H1 (cell line): ENCODE measurements at regions not wholly inside any gene's neighbourhood (a gene's known extent, or its start where the extent isn't known, plus 50 kb on each side); places are given as distances from the start of the nearest gene placed in this dataset.

Experiments used
- CTCF ChIA-PET: fragments of 300-600 bp; sonication (Branson Sonifier 250); formaldehyde crosslinking; loops from one replicate; lab custom pipeline; 2021; ENCODE audit not compliant: partially characterized antibody; lab: Charles Lee
- POLR2A ChIA-PET: fragments of 300-600 bp; sonication (Branson Sonifier 250); formaldehyde crosslinking; loops from one replicate; lab custom pipeline; 2021; ENCODE audit warnings: inconsistent platforms; ENCODE audit not compliant: partially characterized antibody; lab: Charles Lee
- DNase-seq, 2 experiments: peaks; one replicate each; pipeline versions ENCODE4 v3.0.0 to v3.0.0-alpha.2; 2010 to 2022; ENCODE audit warnings: low spot score in 2 of 2, low read depth in 1 of 2, mixed read lengths in 1 of 2
- FAIRE-seq: peaks from 2 replicates; lab custom pipeline; 2011; peaks lifted over from hg19 to GRCh38; lab: Jason Lieb, UNC
- H2AFZ ChIP-seq: 2 replicates; pipeline ENCODE4 v1.8.1; 2012; ENCODE audit warnings: low read length, inconsistent platforms
- H2AK5ac ChIP-seq: 2 replicates; pipeline ENCODE4 v1.6.1; 2013; ENCODE audit warnings: low read depth, low read length
- H2BK120ac ChIP-seq: replicated peaks from 2 replicates; pipeline ENCODE3; 2013; ENCODE audit warnings: low read depth, low read length, inconsistent platforms
- H2BK12ac ChIP-seq: 2 replicates; pipeline ENCODE4 v1.6.1; 2013; ENCODE audit warnings: low read depth, low read length
- H2BK15ac ChIP-seq: 2 replicates; pipeline ENCODE4 v1.6.1; 2013; ENCODE audit warnings: low read length
- H2BK20ac ChIP-seq: 2 replicates; pipeline ENCODE4 v1.6.1; 2013; ENCODE audit warnings: low read length
- H2BK5ac ChIP-seq: 2 replicates; pipeline ENCODE4 v1.6.1; 2013; ENCODE audit warnings: low read depth, low read length
- H3K14ac ChIP-seq: 2 replicates; pipeline ENCODE4 v1.6.1; 2013; ENCODE audit warnings: inconsistent platforms; ENCODE audit not compliant: insufficient read length
- H3K18ac ChIP-seq: 2 replicates; pipeline ENCODE4 v1.6.1; 2013; ENCODE audit warnings: low read length; ENCODE audit errors: extremely low read depth
- H3K23ac ChIP-seq: 2 replicates; pipeline ENCODE4 v1.6.1; 2013; ENCODE audit warnings: inconsistent platforms; ENCODE audit not compliant: insufficient read length
- H3K23me2 ChIP-seq: 2 replicates; pipeline ENCODE4 v1.6.1; 2013; ENCODE audit warnings: low read depth, low read length
- H3K27ac ChIP-seq: 2 replicates; pipeline ENCODE4 v1.6.1; 2011; ENCODE audit warnings: low read depth, low read length, inconsistent platforms
- H3K27me3 ChIP-seq, 4 experiments: replicated peaks in 1 of 4; 1 replicate in 1 of 4; 2 replicates in 3 of 4; pipeline versions ENCODE4 v1.6.1 to v1.8.1; 2011 to 2013; ENCODE audit warnings: low read length in 3 of 4, mild to moderate bottlenecking in 3 of 4, inconsistent platforms in 2 of 4, mixed read lengths in 2 of 4, moderate library complexity in 1 of 4; ENCODE audit not compliant: control insufficient read depth in 3 of 4, insufficient read depth in 3 of 4; ENCODE audit errors: extremely low read depth in 1 of 4
- H3K36me3 ChIP-seq, 4 experiments: 2 replicates each; pipeline versions ENCODE4 v1.6.1 to v1.8.1; 2011 to 2013; ENCODE audit warnings: mild to moderate bottlenecking in 4 of 4, low read length in 3 of 4, moderate library complexity in 2 of 4, control low read depth in 1 of 4, inconsistent platforms in 1 of 4; ENCODE audit not compliant: insufficient read depth in 4 of 4, control insufficient read depth in 2 of 4
- H3K4ac ChIP-seq: replicated peaks from 2 replicates; pipeline ENCODE3; 2013; ENCODE audit warnings: low read length, low read depth, mixed read lengths, inconsistent platforms; ENCODE audit not compliant: insufficient read length
- H3K4me1 ChIP-seq, 4 experiments: replicated peaks in 1 of 4; 1 replicate in 1 of 4; 2 replicates in 3 of 4; pipeline versions ENCODE4 v1.6.1 to v1.8.1; 2011 to 2013; ENCODE audit warnings: low read length in 3 of 4, inconsistent platforms in 2 of 4, mixed read lengths in 1 of 4; ENCODE audit not compliant: insufficient read depth in 4 of 4, control insufficient read depth in 3 of 4
- H3K4me2 ChIP-seq, 2 experiments: 2 replicates each; pipeline versions ENCODE4 v1.6.1 to v1.8.1; 2011 to 2013; ENCODE audit warnings: low read depth in 2 of 2, low read length in 2 of 2, control low read depth in 1 of 2, inconsistent platforms in 1 of 2, mild to moderate bottlenecking in 1 of 2; ENCODE audit not compliant: insufficient read depth in 1 of 2
- H3K4me3 ChIP-seq, 4 experiments: fragments of 200-600, 300-600 bp in 1 of 4; sonication (generic), shearing (Covaris generic), sonication (Bioruptor Twin) in 1 of 4; 2 replicates each; pipeline versions ENCODE4 v1.5.1 to v1.8.1; 2011 to 2016; ENCODE audit warnings: low read length in 4 of 4, low read depth in 3 of 4, control low read depth in 2 of 4, inconsistent platforms in 2 of 4, mild to moderate bottlenecking in 2 of 4, mixed read lengths in 1 of 4, moderate library complexity in 1 of 4; ENCODE audit not compliant: insufficient read depth in 2 of 4; ENCODE audit errors: extremely low read depth in 1 of 4
- H3K56ac ChIP-seq: replicated peaks from 2 replicates; pipeline ENCODE3; 2013; ENCODE audit warnings: low read depth, mild to moderate bottlenecking, mixed read lengths, low read length, inconsistent platforms; ENCODE audit not compliant: insufficient read length
- H3K79me1 ChIP-seq: 2 replicates; pipeline ENCODE4 v1.6.1; 2013; ENCODE audit warnings: low read depth, low read length, control low read depth
- H3K79me2 ChIP-seq, 2 experiments: 2 replicates each; pipeline versions ENCODE4 v1.6.1 to v1.8.1; 2012 to 2013; ENCODE audit warnings: low read length in 2 of 2, mild to moderate bottlenecking in 2 of 2, inconsistent platforms in 1 of 2; ENCODE audit not compliant: insufficient read depth in 2 of 2, control insufficient read depth in 1 of 2
- H3K9ac ChIP-seq, 4 experiments: replicated peaks in 1 of 4; 1 replicate in 1 of 4; 2 replicates in 3 of 4; pipeline versions ENCODE4 v1.6.1 to v1.8.1; 2011 to 2013; ENCODE audit warnings: low read depth in 3 of 4, low read length in 3 of 4, control low read depth in 2 of 4, mild to moderate bottlenecking in 2 of 4, moderate library complexity in 2 of 4, inconsistent platforms in 1 of 4; ENCODE audit errors: extremely low read depth in 1 of 4
- H3K9me3 ChIP-seq, 2 experiments: 2 replicates each; pipeline versions ENCODE4 v1.6.1 to v1.8.1; 2012 to 2013; ENCODE audit warnings: mild to moderate bottlenecking in 2 of 2, moderate library complexity in 2 of 2, control low read depth in 1 of 2, inconsistent platforms in 1 of 2, low read depth in 1 of 2, low read length in 1 of 2, mixed read lengths in 1 of 2; ENCODE audit not compliant: insufficient read depth in 2 of 2
- H4K20me1 ChIP-seq, 2 experiments: replicated peaks in 1 of 2; 2 replicates each; pipeline versions ENCODE3 to v1.8.1; 2011 to 2013; ENCODE audit warnings: inconsistent platforms in 2 of 2, low read length in 2 of 2, mild to moderate bottlenecking in 1 of 2; ENCODE audit not compliant: insufficient read depth in 2 of 2, control insufficient read depth in 1 of 2
- H4K5ac ChIP-seq: 2 replicates; pipeline ENCODE4 v1.6.1; 2013; ENCODE audit warnings: low read length, low read depth, mixed read lengths, inconsistent platforms; ENCODE audit not compliant: insufficient read length
- H4K8ac ChIP-seq: 2 replicates; pipeline ENCODE4 v1.8.0; 2013; ENCODE audit warnings: mild to moderate bottlenecking, moderate library complexity, low read length, inconsistent platforms; ENCODE audit not compliant: insufficient read depth; ENCODE audit errors: extremely low read depth
- H4K91ac ChIP-seq: replicated peaks from 2 replicates; pipeline ENCODE3; 2013; ENCODE audit warnings: low read length, mixed read lengths, inconsistent platforms; ENCODE audit not compliant: insufficient read length
- ATF2 ChIP-seq: IDR thresholded peaks from 2 replicates; pipeline ENCODE4 v1.6.1; 2012; ENCODE audit warnings: low read length, inconsistent platforms
- BCL11A ChIP-seq, 2 experiments: IDR thresholded peaks; one replicate each; pipeline ENCODE4 v1.6.1; 2011; ENCODE audit warnings: low read depth in 2 of 2, low read length in 2 of 2, mild to moderate bottlenecking in 2 of 2
- EZH2 ChIP-seq: fragments of 200-600 bp; sonication (generic); IDR thresholded peaks from 2 replicates; pipeline ENCODE4 v1.7.1; 2012; ENCODE audit warnings: low read depth, mild to moderate bottlenecking, moderate library complexity, low read length, inconsistent platforms; ENCODE audit not compliant: severe bottlenecking
- KDM4A ChIP-seq: IDR thresholded peaks from one replicate; pipeline ENCODE4 v1.7.1; 2012; ENCODE audit warnings: low read depth, mild to moderate bottlenecking, moderate library complexity, low read length, inconsistent platforms; ENCODE audit not compliant: severe bottlenecking
- MAFK ChIP-seq: IDR thresholded peaks from 2 replicates; pipeline ENCODE4 v1.6.1; 2012; ENCODE audit warnings: low read depth, mild to moderate bottlenecking, improper control_type of control experiment, low read length
- POLR2AphosphoS5 ChIP-seq: IDR thresholded peaks from 2 replicates; pipeline ENCODE4 v1.6.1; 2011; ENCODE audit warnings: low read depth, low read length
- RFX5 ChIP-seq: IDR thresholded peaks from 2 replicates; pipeline ENCODE4 v1.6.1; 2011; ENCODE audit warnings: low read depth, low read length, improper control_type of control experiment, borderline replicate concordance
- SIX5 ChIP-seq: IDR thresholded peaks from 2 replicates; pipeline ENCODE4 v1.6.1; 2011; ENCODE audit warnings: mild to moderate bottlenecking, low read depth, low read length
- USF2 ChIP-seq: IDR thresholded peaks from 2 replicates; pipeline ENCODE4 v1.6.1; 2011; ENCODE audit warnings: low read length, improper control_type of control experiment
- WGBS, 2 experiments: shearing (Covaris generic) in 1 of 2; methylation state at CpG; one replicate each; pipeline versions ENCODE4 v1.1.6 to v1.1.7; 2013 to 2015; ENCODE audit warnings: low lambda C conversion rate in 2 of 2, mixed read lengths in 2 of 2, inconsistent platforms in 1 of 2, low coverage in 1 of 2, missing lambda C conversion rate in 1 of 2; ENCODE audit not compliant: insufficient replicate concordance in 2 of 2, insufficient coverage in 1 of 2, insufficient read length in 1 of 2; ENCODE audit errors: extremely low coverage in 1 of 2, missing lambda C conversion rate in 1 of 2; 5-methylcytosine and 5-hydroxymethylcytosine counted together
- TF ChIP-seq, protein P1 (sequence below): IDR thresholded peaks from 2 replicates; pipeline ENCODE4 v1.6.1; 2012; ENCODE audit warnings: inconsistent platforms

- CTCF ChIA-PET = no interaction called here
- POLR2A ChIA-PET = no interaction called here
- H2AFZ ChIP-seq = peak overlapping the region; percentile 6; the same call in 1 of the 2 replicates
- no peak for TF ChIP-seq RFX5
- TF ChIP-seq ATF2 = no peak
- no peak for TF ChIP-seq MAFK
- TF ChIP-seq, protein P1, sequence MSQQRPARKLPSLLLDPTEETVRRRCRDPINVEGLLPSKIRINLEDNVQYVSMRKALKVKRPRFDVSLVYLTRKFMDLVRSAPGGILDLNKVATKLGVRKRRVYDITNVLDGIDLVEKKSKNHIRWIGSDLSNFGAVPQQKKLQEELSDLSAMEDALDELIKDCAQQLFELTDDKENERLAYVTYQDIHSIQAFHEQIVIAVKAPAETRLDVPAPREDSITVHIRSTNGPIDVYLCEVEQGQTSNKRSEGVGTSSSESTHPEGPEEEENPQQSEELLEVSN = no peak
- no peak for TF ChIP-seq SIX5
- no peak for TF ChIP-seq USF2
- no peak for TF ChIP-seq POLR2AphosphoS5
- TF ChIP-seq EZH2 = no peak
- no peak for TF ChIP-seq KDM4A
- TF ChIP-seq BCL11A (IDR thresholded peaks at IDR 0.05; ENCODE audit: low read depth in 2 of 2, low read length in 2 of 2) = no peak
Measured at GRCh38 chr21:28111151-28111619, 881.5 kb downstream of the LTN1 start.

More at GRCh38 chr21:28111151-28111619, 881.5 kb downstream of the LTN1 start:
- no peak overlapping the region for H3K18ac ChIP-seq
- no peaks in the 10 kb centered on the region for H4K20me1 ChIP-seq
- no peaks in the 10 kb centered on the region for H3K4me1 ChIP-seq
- H3K4ac ChIP-seq = no peak overlapping the region
- H2BK12ac ChIP-seq = no peak overlapping the region
- no peak overlapping the region for H3K4me2 ChIP-seq
- H3K14ac ChIP-seq = no peak overlapping the region
- no peaks in the 10 kb centered on the region for H3K36me3 ChIP-seq
- H2BK15ac ChIP-seq = no peak overlapping the region
- H4K8ac ChIP-seq = no peak overlapping the region
- FAIRE-seq = no peak
- 93% methylated on average over 7 of the region's 7 CpGs; no CpG with 5 or more reads in 1 of the 2 experiments for WGBS, 2 experiments
- H2BK5ac ChIP-seq = no peak overlapping the region
- H3K23me2 ChIP-seq = no peaks in the 10 kb centered on the region
- H2BK20ac ChIP-seq = no peak overlapping the region
- H3K79me2 ChIP-seq = no peaks in the 10 kb centered on the region
- no peak overlapping the region for H3K23ac ChIP-seq
- no peak overlapping the region for H3K4me3 ChIP-seq
- H2AK5ac ChIP-seq = no peak overlapping the region
- H3K79me1 ChIP-seq = no peaks in the 10 kb centered on the region
- H4K91ac ChIP-seq = no peak overlapping the region
- H3K9me3 ChIP-seq = no peaks in the 10 kb centered on the region
- H2BK120ac ChIP-seq = no peak overlapping the region
- no peak overlapping the region for H3K56ac ChIP-seq
- H3K27ac ChIP-seq = no peak overlapping the region
- DNase-seq = no peak
- H4K5ac ChIP-seq = no peak overlapping the region
- no peaks in the 10 kb centered on the region for H3K27me3 ChIP-seq
- H3K9ac ChIP-seq = no peak overlapping the region
